H1 (cell line): ENCODE measurements at regions not wholly inside any gene's neighbourhood (a gene's known extent, or its start where the extent isn't known, plus 50 kb on each side); places are given as distances from the start of the nearest gene placed in this dataset.

Source experiments
- CTCF ChIA-PET: fragments of 300-600 bp; sonication (Branson Sonifier 250); formaldehyde crosslinking; loops from one replicate; lab custom pipeline; 2021; ENCODE audit not compliant: partially characterized antibody; lab: Charles Lee
- POLR2A ChIA-PET: fragments of 300-600 bp; sonication (Branson Sonifier 250); formaldehyde crosslinking; loops from one replicate; lab custom pipeline; 2021; ENCODE audit warnings: inconsistent platforms; ENCODE audit not compliant: partially characterized antibody; lab: Charles Lee
- DNase-seq, 2 experiments: peaks; one replicate each; pipeline versions ENCODE4 v3.0.0 to v3.0.0-alpha.2; 2010 to 2022; ENCODE audit warnings: low spot score in 2 of 2, low read depth in 1 of 2, mixed read lengths in 1 of 2
- FAIRE-seq: peaks from 2 replicates; lab custom pipeline; 2011; peaks lifted over from hg19 to GRCh38; lab: Jason Lieb, UNC
- H2AFZ ChIP-seq: 2 replicates; pipeline ENCODE4 v1.8.1; 2012; ENCODE audit warnings: low read length, inconsistent platforms
- H2AK5ac ChIP-seq: 2 replicates; pipeline ENCODE4 v1.6.1; 2013; ENCODE audit warnings: low read depth, low read length
- H2BK120ac ChIP-seq: replicated peaks from 2 replicates; pipeline ENCODE3; 2013; ENCODE audit warnings: low read depth, low read length, inconsistent platforms
- H2BK12ac ChIP-seq: 2 replicates; pipeline ENCODE4 v1.6.1; 2013; ENCODE audit warnings: low read depth, low read length
- H2BK15ac ChIP-seq: 2 replicates; pipeline ENCODE4 v1.6.1; 2013; ENCODE audit warnings: low read length
- H2BK20ac ChIP-seq: 2 replicates; pipeline ENCODE4 v1.6.1; 2013; ENCODE audit warnings: low read length
- H2BK5ac ChIP-seq: 2 replicates; pipeline ENCODE4 v1.6.1; 2013; ENCODE audit warnings: low read depth, low read length
- H3K14ac ChIP-seq: 2 replicates; pipeline ENCODE4 v1.6.1; 2013; ENCODE audit warnings: inconsistent platforms; ENCODE audit not compliant: insufficient read length
- H3K18ac ChIP-seq: 2 replicates; pipeline ENCODE4 v1.6.1; 2013; ENCODE audit warnings: low read length; ENCODE audit errors: extremely low read depth
- H3K23ac ChIP-seq: 2 replicates; pipeline ENCODE4 v1.6.1; 2013; ENCODE audit warnings: inconsistent platforms; ENCODE audit not compliant: insufficient read length
- H3K23me2 ChIP-seq: 2 replicates; pipeline ENCODE4 v1.6.1; 2013; ENCODE audit warnings: low read depth, low read length
- H3K27ac ChIP-seq: 2 replicates; pipeline ENCODE4 v1.6.1; 2011; ENCODE audit warnings: low read depth, low read length, inconsistent platforms
- H3K27me3 ChIP-seq, 4 experiments: replicated peaks in 1 of 4; 1 replicate in 1 of 4; 2 replicates in 3 of 4; pipeline versions ENCODE4 v1.6.1 to v1.8.1; 2011 to 2013; ENCODE audit warnings: low read length in 3 of 4, mild to moderate bottlenecking in 3 of 4, inconsistent platforms in 2 of 4, mixed read lengths in 2 of 4, moderate library complexity in 1 of 4; ENCODE audit not compliant: control insufficient read depth in 3 of 4, insufficient read depth in 3 of 4; ENCODE audit errors: extremely low read depth in 1 of 4
- H3K36me3 ChIP-seq, 4 experiments: 2 replicates each; pipeline versions ENCODE4 v1.6.1 to v1.8.1; 2011 to 2013; ENCODE audit warnings: mild to moderate bottlenecking in 4 of 4, low read length in 3 of 4, moderate library complexity in 2 of 4, control low read depth in 1 of 4, inconsistent platforms in 1 of 4; ENCODE audit not compliant: insufficient read depth in 4 of 4, control insufficient read depth in 2 of 4
- H3K4ac ChIP-seq: replicated peaks from 2 replicates; pipeline ENCODE3; 2013; ENCODE audit warnings: low read length, low read depth, mixed read lengths, inconsistent platforms; ENCODE audit not compliant: insufficient read length
- H3K4me1 ChIP-seq, 4 experiments: replicated peaks in 1 of 4; 1 replicate in 1 of 4; 2 replicates in 3 of 4; pipeline versions ENCODE4 v1.6.1 to v1.8.1; 2011 to 2013; ENCODE audit warnings: low read length in 3 of 4, inconsistent platforms in 2 of 4, mixed read lengths in 1 of 4; ENCODE audit not compliant: insufficient read depth in 4 of 4, control insufficient read depth in 3 of 4
- H3K4me2 ChIP-seq, 2 experiments: 2 replicates each; pipeline versions ENCODE4 v1.6.1 to v1.8.1; 2011 to 2013; ENCODE audit warnings: low read depth in 2 of 2, low read length in 2 of 2, control low read depth in 1 of 2, inconsistent platforms in 1 of 2, mild to moderate bottlenecking in 1 of 2; ENCODE audit not compliant: insufficient read depth in 1 of 2
- H3K4me3 ChIP-seq, 4 experiments: fragments of 200-600, 300-600 bp in 1 of 4; sonication (generic), shearing (Covaris generic), sonication (Bioruptor Twin) in 1 of 4; 2 replicates each; pipeline versions ENCODE4 v1.5.1 to v1.8.1; 2011 to 2016; ENCODE audit warnings: low read length in 4 of 4, low read depth in 3 of 4, control low read depth in 2 of 4, inconsistent platforms in 2 of 4, mild to moderate bottlenecking in 2 of 4, mixed read lengths in 1 of 4, moderate library complexity in 1 of 4; ENCODE audit not compliant: insufficient read depth in 2 of 4; ENCODE audit errors: extremely low read depth in 1 of 4
- H3K56ac ChIP-seq: replicated peaks from 2 replicates; pipeline ENCODE3; 2013; ENCODE audit warnings: low read depth, mild to moderate bottlenecking, mixed read lengths, low read length, inconsistent platforms; ENCODE audit not compliant: insufficient read length
- H3K79me1 ChIP-seq: 2 replicates; pipeline ENCODE4 v1.6.1; 2013; ENCODE audit warnings: low read depth, low read length, control low read depth
- H3K79me2 ChIP-seq, 2 experiments: 2 replicates each; pipeline versions ENCODE4 v1.6.1 to v1.8.1; 2012 to 2013; ENCODE audit warnings: low read length in 2 of 2, mild to moderate bottlenecking in 2 of 2, inconsistent platforms in 1 of 2; ENCODE audit not compliant: insufficient read depth in 2 of 2, control insufficient read depth in 1 of 2
- H3K9ac ChIP-seq, 4 experiments: replicated peaks in 1 of 4; 1 replicate in 1 of 4; 2 replicates in 3 of 4; pipeline versions ENCODE4 v1.6.1 to v1.8.1; 2011 to 2013; ENCODE audit warnings: low read depth in 3 of 4, low read length in 3 of 4, control low read depth in 2 of 4, mild to moderate bottlenecking in 2 of 4, moderate library complexity in 2 of 4, inconsistent platforms in 1 of 4; ENCODE audit errors: extremely low read depth in 1 of 4
- H3K9me3 ChIP-seq, 2 experiments: 2 replicates each; pipeline versions ENCODE4 v1.6.1 to v1.8.1; 2012 to 2013; ENCODE audit warnings: mild to moderate bottlenecking in 2 of 2, moderate library complexity in 2 of 2, control low read depth in 1 of 2, inconsistent platforms in 1 of 2, low read depth in 1 of 2, low read length in 1 of 2, mixed read lengths in 1 of 2; ENCODE audit not compliant: insufficient read depth in 2 of 2
- H4K20me1 ChIP-seq, 2 experiments: replicated peaks in 1 of 2; 2 replicates each; pipeline versions ENCODE3 to v1.8.1; 2011 to 2013; ENCODE audit warnings: inconsistent platforms in 2 of 2, low read length in 2 of 2, mild to moderate bottlenecking in 1 of 2; ENCODE audit not compliant: insufficient read depth in 2 of 2, control insufficient read depth in 1 of 2
- H4K5ac ChIP-seq: 2 replicates; pipeline ENCODE4 v1.6.1; 2013; ENCODE audit warnings: low read length, low read depth, mixed read lengths, inconsistent platforms; ENCODE audit not compliant: insufficient read length
- H4K8ac ChIP-seq: 2 replicates; pipeline ENCODE4 v1.8.0; 2013; ENCODE audit warnings: mild to moderate bottlenecking, moderate library complexity, low read length, inconsistent platforms; ENCODE audit not compliant: insufficient read depth; ENCODE audit errors: extremely low read depth
- H4K91ac ChIP-seq: replicated peaks from 2 replicates; pipeline ENCODE3; 2013; ENCODE audit warnings: low read length, mixed read lengths, inconsistent platforms; ENCODE audit not compliant: insufficient read length
- EZH2 ChIP-seq: fragments of 200-600 bp; sonication (generic); IDR thresholded peaks from 2 replicates; pipeline ENCODE4 v1.7.1; 2012; ENCODE audit warnings: low read depth, mild to moderate bottlenecking, moderate library complexity, low read length, inconsistent platforms; ENCODE audit not compliant: severe bottlenecking
- RBBP5 ChIP-seq: IDR thresholded peaks from 2 replicates; pipeline ENCODE4 v1.7.1; 2012; ENCODE audit warnings: low read depth, mild to moderate bottlenecking, inconsistent platforms, low read length, moderate library complexity, borderline replicate concordance
- SUZ12 ChIP-seq: fragments of 200-600 bp; sonication (generic); IDR thresholded peaks from 2 replicates; pipeline ENCODE4 v1.6.1; 2012; ENCODE audit warnings: mild to moderate bottlenecking, inconsistent platforms, low read length, moderate library complexity, mixed read lengths
- WGBS, 2 experiments: shearing (Covaris generic) in 1 of 2; methylation state at CpG; one replicate each; pipeline versions ENCODE4 v1.1.6 to v1.1.7; 2013 to 2015; ENCODE audit warnings: low lambda C conversion rate in 2 of 2, mixed read lengths in 2 of 2, inconsistent platforms in 1 of 2, low coverage in 1 of 2, missing lambda C conversion rate in 1 of 2; ENCODE audit not compliant: insufficient replicate concordance in 2 of 2, insufficient coverage in 1 of 2, insufficient read length in 1 of 2; ENCODE audit errors: extremely low coverage in 1 of 2, missing lambda C conversion rate in 1 of 2; 5-methylcytosine and 5-hydroxymethylcytosine counted together
- TF ChIP-seq, protein P1 (sequence below): IDR thresholded peaks from 2 replicates; pipeline ENCODE4 v1.6.1; 2012; ENCODE audit warnings: inconsistent platforms

DNA sequence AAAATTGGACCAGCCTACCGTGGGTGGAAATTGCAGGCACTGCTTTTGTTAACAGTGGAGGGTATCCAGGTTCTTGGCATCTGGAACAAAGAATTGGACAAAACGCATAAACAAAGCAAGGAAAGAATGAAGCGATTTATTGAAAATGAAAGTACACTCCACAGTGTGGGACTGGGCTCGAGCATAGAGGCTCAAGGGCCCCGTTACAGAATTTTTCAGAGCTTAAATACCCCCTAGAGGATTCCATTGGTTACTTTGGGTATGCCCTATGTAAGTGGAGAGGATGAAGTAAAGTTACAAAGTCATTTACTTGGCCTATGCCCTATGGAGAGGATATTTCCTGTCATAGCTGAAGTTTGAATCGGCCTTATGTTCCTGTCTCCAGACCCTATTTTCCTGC is 85.3 kb downstream of the GLUD2 start:
- no peak for DNase-seq
- Histone ChIP-seq H2BK5ac (no peak overlapping the region), H2BK120ac (no peak overlapping the region), H3K27me3 (no peaks in the 10 kb centered on the region), H4K91ac (no peak overlapping the region), H3K14ac (no peak overlapping the region), H4K20me1 (no peaks in the 10 kb centered on the region), H3K56ac (no peak overlapping the region), H3K27ac (no peak overlapping the region), H3K79me2 (no peaks in the 10 kb centered on the region), H2AFZ (no peak overlapping the region), H4K8ac (no peak overlapping the region), H2AK5ac (no peak overlapping the region), H3K4me1 (no peaks in the 10 kb centered on the region), H2BK15ac (no peak overlapping the region), H2BK12ac (no peak overlapping the region), H3K18ac (no peak overlapping the region), H3K9ac (no peak overlapping the region)
- CTCF ChIA-PET: no interaction called here
- no peak for FAIRE-seq
- no peak for TF ChIP-seq EZH2
- TF ChIP-seq, protein P1, sequence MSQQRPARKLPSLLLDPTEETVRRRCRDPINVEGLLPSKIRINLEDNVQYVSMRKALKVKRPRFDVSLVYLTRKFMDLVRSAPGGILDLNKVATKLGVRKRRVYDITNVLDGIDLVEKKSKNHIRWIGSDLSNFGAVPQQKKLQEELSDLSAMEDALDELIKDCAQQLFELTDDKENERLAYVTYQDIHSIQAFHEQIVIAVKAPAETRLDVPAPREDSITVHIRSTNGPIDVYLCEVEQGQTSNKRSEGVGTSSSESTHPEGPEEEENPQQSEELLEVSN: no peak
- TF ChIP-seq RBBP5: no peak
- no peak for TF ChIP-seq SUZ12
- TF ChIP-seq, all 59 proteins: peak for 0
- Histone ChIP-seq H4K5ac (no peak overlapping the region), H3K4ac (no peak overlapping the region), H3K23ac (no peak overlapping the region), H3K4me3 (no peak overlapping the region), H3K23me2 (no peaks in the 10 kb centered on the region), H3K79me1 (no peaks in the 10 kb centered on the region), H3K4me2 (no peak overlapping the region), H3K9me3 (peaks cover 0 to 37% of the 10 kb centered on the region in 2 experiments; a peak in 2 of 4 replicates), H2BK20ac (no peak overlapping the region), H3K36me3 (no peaks in the 10 kb centered on the region)
- POLR2A ChIA-PET: no interaction called here
- 80% methylated on average over 5 of the region's 6 CpGs; no CpG with 5 or more reads in 1 of the 2 experiments for WGBS, 2 experiments
